H1 (cell line): ENCODE measurements at regions not wholly inside any gene's neighbourhood (a gene's known extent, or its start where the extent isn't known, plus 50 kb on each side); places are given as distances from the start of the nearest gene placed in this dataset.

Experiments
- CTCF ChIA-PET: fragments of 300-600 bp; sonication (Branson Sonifier 250); formaldehyde crosslinking; loops from one replicate; lab custom pipeline; 2021; ENCODE audit not compliant: partially characterized antibody; lab: Charles Lee
- POLR2A ChIA-PET: fragments of 300-600 bp; sonication (Branson Sonifier 250); formaldehyde crosslinking; loops from one replicate; lab custom pipeline; 2021; ENCODE audit warnings: inconsistent platforms; ENCODE audit not compliant: partially characterized antibody; lab: Charles Lee
- DNase-seq, 2 experiments: peaks; one replicate each; pipeline versions ENCODE4 v3.0.0 to v3.0.0-alpha.2; 2010 to 2022; ENCODE audit warnings: low spot score in 2 of 2, low read depth in 1 of 2, mixed read lengths in 1 of 2
- FAIRE-seq: peaks from 2 replicates; lab custom pipeline; 2011; peaks lifted over from hg19 to GRCh38; lab: Jason Lieb, UNC
- H2AFZ ChIP-seq: 2 replicates; pipeline ENCODE4 v1.8.1; 2012; ENCODE audit warnings: low read length, inconsistent platforms
- H2AK5ac ChIP-seq: 2 replicates; pipeline ENCODE4 v1.6.1; 2013; ENCODE audit warnings: low read depth, low read length
- H2BK120ac ChIP-seq: replicated peaks from 2 replicates; pipeline ENCODE3; 2013; ENCODE audit warnings: low read depth, low read length, inconsistent platforms
- H2BK12ac ChIP-seq: 2 replicates; pipeline ENCODE4 v1.6.1; 2013; ENCODE audit warnings: low read depth, low read length
- H2BK15ac ChIP-seq: 2 replicates; pipeline ENCODE4 v1.6.1; 2013; ENCODE audit warnings: low read length
- H2BK20ac ChIP-seq: 2 replicates; pipeline ENCODE4 v1.6.1; 2013; ENCODE audit warnings: low read length
- H2BK5ac ChIP-seq: 2 replicates; pipeline ENCODE4 v1.6.1; 2013; ENCODE audit warnings: low read depth, low read length
- H3K14ac ChIP-seq: 2 replicates; pipeline ENCODE4 v1.6.1; 2013; ENCODE audit warnings: inconsistent platforms; ENCODE audit not compliant: insufficient read length
- H3K18ac ChIP-seq: 2 replicates; pipeline ENCODE4 v1.6.1; 2013; ENCODE audit warnings: low read length; ENCODE audit errors: extremely low read depth
- H3K23ac ChIP-seq: 2 replicates; pipeline ENCODE4 v1.6.1; 2013; ENCODE audit warnings: inconsistent platforms; ENCODE audit not compliant: insufficient read length
- H3K23me2 ChIP-seq: 2 replicates; pipeline ENCODE4 v1.6.1; 2013; ENCODE audit warnings: low read depth, low read length
- H3K27ac ChIP-seq: 2 replicates; pipeline ENCODE4 v1.6.1; 2011; ENCODE audit warnings: low read depth, low read length, inconsistent platforms
- H3K27me3 ChIP-seq, 4 experiments: replicated peaks in 1 of 4; 1 replicate in 1 of 4; 2 replicates in 3 of 4; pipeline versions ENCODE4 v1.6.1 to v1.8.1; 2011 to 2013; ENCODE audit warnings: low read length in 3 of 4, mild to moderate bottlenecking in 3 of 4, inconsistent platforms in 2 of 4, mixed read lengths in 2 of 4, moderate library complexity in 1 of 4; ENCODE audit not compliant: control insufficient read depth in 3 of 4, insufficient read depth in 3 of 4; ENCODE audit errors: extremely low read depth in 1 of 4
- H3K36me3 ChIP-seq, 4 experiments: 2 replicates each; pipeline versions ENCODE4 v1.6.1 to v1.8.1; 2011 to 2013; ENCODE audit warnings: mild to moderate bottlenecking in 4 of 4, low read length in 3 of 4, moderate library complexity in 2 of 4, control low read depth in 1 of 4, inconsistent platforms in 1 of 4; ENCODE audit not compliant: insufficient read depth in 4 of 4, control insufficient read depth in 2 of 4
- H3K4ac ChIP-seq: replicated peaks from 2 replicates; pipeline ENCODE3; 2013; ENCODE audit warnings: low read length, low read depth, mixed read lengths, inconsistent platforms; ENCODE audit not compliant: insufficient read length
- H3K4me1 ChIP-seq, 4 experiments: replicated peaks in 1 of 4; 1 replicate in 1 of 4; 2 replicates in 3 of 4; pipeline versions ENCODE4 v1.6.1 to v1.8.1; 2011 to 2013; ENCODE audit warnings: low read length in 3 of 4, inconsistent platforms in 2 of 4, mixed read lengths in 1 of 4; ENCODE audit not compliant: insufficient read depth in 4 of 4, control insufficient read depth in 3 of 4
- H3K4me2 ChIP-seq, 2 experiments: 2 replicates each; pipeline versions ENCODE4 v1.6.1 to v1.8.1; 2011 to 2013; ENCODE audit warnings: low read depth in 2 of 2, low read length in 2 of 2, control low read depth in 1 of 2, inconsistent platforms in 1 of 2, mild to moderate bottlenecking in 1 of 2; ENCODE audit not compliant: insufficient read depth in 1 of 2
- H3K4me3 ChIP-seq, 4 experiments: fragments of 200-600, 300-600 bp in 1 of 4; sonication (generic), shearing (Covaris generic), sonication (Bioruptor Twin) in 1 of 4; 2 replicates each; pipeline versions ENCODE4 v1.5.1 to v1.8.1; 2011 to 2016; ENCODE audit warnings: low read length in 4 of 4, low read depth in 3 of 4, control low read depth in 2 of 4, inconsistent platforms in 2 of 4, mild to moderate bottlenecking in 2 of 4, mixed read lengths in 1 of 4, moderate library complexity in 1 of 4; ENCODE audit not compliant: insufficient read depth in 2 of 4; ENCODE audit errors: extremely low read depth in 1 of 4
- H3K56ac ChIP-seq: replicated peaks from 2 replicates; pipeline ENCODE3; 2013; ENCODE audit warnings: low read depth, mild to moderate bottlenecking, mixed read lengths, low read length, inconsistent platforms; ENCODE audit not compliant: insufficient read length
- H3K79me1 ChIP-seq: 2 replicates; pipeline ENCODE4 v1.6.1; 2013; ENCODE audit warnings: low read depth, low read length, control low read depth
- H3K79me2 ChIP-seq, 2 experiments: 2 replicates each; pipeline versions ENCODE4 v1.6.1 to v1.8.1; 2012 to 2013; ENCODE audit warnings: low read length in 2 of 2, mild to moderate bottlenecking in 2 of 2, inconsistent platforms in 1 of 2; ENCODE audit not compliant: insufficient read depth in 2 of 2, control insufficient read depth in 1 of 2
- H3K9ac ChIP-seq, 4 experiments: replicated peaks in 1 of 4; 1 replicate in 1 of 4; 2 replicates in 3 of 4; pipeline versions ENCODE4 v1.6.1 to v1.8.1; 2011 to 2013; ENCODE audit warnings: low read depth in 3 of 4, low read length in 3 of 4, control low read depth in 2 of 4, mild to moderate bottlenecking in 2 of 4, moderate library complexity in 2 of 4, inconsistent platforms in 1 of 4; ENCODE audit errors: extremely low read depth in 1 of 4
- H3K9me3 ChIP-seq, 2 experiments: 2 replicates each; pipeline versions ENCODE4 v1.6.1 to v1.8.1; 2012 to 2013; ENCODE audit warnings: mild to moderate bottlenecking in 2 of 2, moderate library complexity in 2 of 2, control low read depth in 1 of 2, inconsistent platforms in 1 of 2, low read depth in 1 of 2, low read length in 1 of 2, mixed read lengths in 1 of 2; ENCODE audit not compliant: insufficient read depth in 2 of 2
- H4K20me1 ChIP-seq, 2 experiments: replicated peaks in 1 of 2; 2 replicates each; pipeline versions ENCODE3 to v1.8.1; 2011 to 2013; ENCODE audit warnings: inconsistent platforms in 2 of 2, low read length in 2 of 2, mild to moderate bottlenecking in 1 of 2; ENCODE audit not compliant: insufficient read depth in 2 of 2, control insufficient read depth in 1 of 2
- H4K5ac ChIP-seq: 2 replicates; pipeline ENCODE4 v1.6.1; 2013; ENCODE audit warnings: low read length, low read depth, mixed read lengths, inconsistent platforms; ENCODE audit not compliant: insufficient read length
- H4K8ac ChIP-seq: 2 replicates; pipeline ENCODE4 v1.8.0; 2013; ENCODE audit warnings: mild to moderate bottlenecking, moderate library complexity, low read length, inconsistent platforms; ENCODE audit not compliant: insufficient read depth; ENCODE audit errors: extremely low read depth
- H4K91ac ChIP-seq: replicated peaks from 2 replicates; pipeline ENCODE3; 2013; ENCODE audit warnings: low read length, mixed read lengths, inconsistent platforms; ENCODE audit not compliant: insufficient read length
- E2F6 ChIP-seq: IDR thresholded peaks from 2 replicates; pipeline ENCODE4 v1.6.1; 2012; ENCODE audit warnings: inconsistent platforms
- GABPA ChIP-seq: IDR thresholded peaks from 2 replicates; pipeline ENCODE4 v1.6.1; 2011; ENCODE audit warnings: mild to moderate bottlenecking, low read length, moderate library complexity, borderline replicate concordance; ENCODE audit not compliant: insufficient read depth
- HDAC6 ChIP-seq: IDR thresholded peaks from one replicate; pipeline ENCODE4 v1.7.1; 2012; ENCODE audit warnings: low read depth, mild to moderate bottlenecking, inconsistent platforms, low read length, moderate library complexity
- MAFK ChIP-seq: IDR thresholded peaks from 2 replicates; pipeline ENCODE4 v1.6.1; 2012; ENCODE audit warnings: low read depth, mild to moderate bottlenecking, improper control_type of control experiment, low read length
- WGBS, 2 experiments: shearing (Covaris generic) in 1 of 2; methylation state at CpG; one replicate each; pipeline versions ENCODE4 v1.1.6 to v1.1.7; 2013 to 2015; ENCODE audit warnings: low lambda C conversion rate in 2 of 2, mixed read lengths in 2 of 2, inconsistent platforms in 1 of 2, low coverage in 1 of 2, missing lambda C conversion rate in 1 of 2; ENCODE audit not compliant: insufficient replicate concordance in 2 of 2, insufficient coverage in 1 of 2, insufficient read length in 1 of 2; ENCODE audit errors: extremely low coverage in 1 of 2, missing lambda C conversion rate in 1 of 2; 5-methylcytosine and 5-hydroxymethylcytosine counted together

DNA sequence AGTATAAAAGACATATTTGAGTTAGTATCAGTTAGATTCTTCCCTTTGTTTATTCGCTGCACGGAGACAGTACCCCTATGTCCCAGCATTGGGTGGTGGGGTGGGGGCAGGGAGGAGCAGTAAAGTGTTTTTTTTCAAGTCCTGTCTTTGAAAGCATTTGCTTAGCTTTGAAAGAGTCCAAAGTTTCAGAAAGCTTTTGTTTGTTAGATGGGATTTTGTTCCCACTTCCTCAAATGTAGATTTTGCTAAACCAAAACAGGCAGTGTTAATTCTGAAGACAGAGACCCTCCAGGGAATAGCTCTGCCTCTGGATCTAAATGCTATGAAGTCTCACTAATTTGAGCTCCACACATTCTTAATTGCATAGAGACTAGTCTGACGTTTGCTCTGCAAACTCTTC, 114.6 kb upstream of the KCNAB1 start:
- Histone ChIP-seq H3K23ac (no peak overlapping the region), H3K36me3 (no peaks in the 10 kb centered on the region), H3K56ac (no peak overlapping the region), H3K4me2 (no peak overlapping the region; a peak in 1 of 4 replicates), H3K79me2 (no peaks in the 10 kb centered on the region), H3K9me3 (no peaks in the 10 kb centered on the region), H3K9ac (no peak overlapping the region), H3K27ac (no peak overlapping the region), H2BK5ac (no peak overlapping the region), H3K27me3 (no peaks in the 10 kb centered on the region), H2AK5ac (no peak overlapping the region), H3K4me1 (no peaks in the 10 kb centered on the region; a peak in 1 of 7 replicates), H3K23me2 (no peaks in the 10 kb centered on the region), H2BK20ac (no peak overlapping the region), H2BK15ac (no peak overlapping the region), H2BK120ac (no peak overlapping the region), H4K5ac (no peak overlapping the region), H4K8ac (no peak overlapping the region), H2BK12ac (no peak overlapping the region), H2AFZ (no peak overlapping the region; the same call in 1 of the 2 replicates), H3K4me3 (no peak overlapping the region), H3K14ac (no peak overlapping the region), H3K79me1 (no peaks in the 10 kb centered on the region), H4K91ac (no peak overlapping the region), H3K18ac (no peak overlapping the region), H3K4ac (no peak overlapping the region), H4K20me1 (no peaks in the 10 kb centered on the region)
- POLR2A ChIA-PET: no interaction called here
- CTCF ChIA-PET: interaction anchor here (0.8 to 3.2 kb wide), 6 partner anchors 11 to 1125 kb away, joined by 3 to 19 read pairs (median 4); no protein-coding TSS in a partner anchor
- WGBS, 2 experiments: 57% methylated on average over 3 of the region's 3 CpGs; no CpG with 5 or more reads in 1 of the 2 experiments
- TF ChIP-seq GABPA: no peak
- no peak for TF ChIP-seq MAFK
- TF ChIP-seq E2F6: no peak
- no peak for TF ChIP-seq HDAC6
- FAIRE-seq: no peak
- no peak for DNase-seq
